ENCODE measurements at regions not wholly inside any gene's neighbourhood (a gene's known extent, or its start where the extent isn't known, plus 50 kb on each side); places are given as distances from the start of the nearest gene placed in this dataset.

DNA sequence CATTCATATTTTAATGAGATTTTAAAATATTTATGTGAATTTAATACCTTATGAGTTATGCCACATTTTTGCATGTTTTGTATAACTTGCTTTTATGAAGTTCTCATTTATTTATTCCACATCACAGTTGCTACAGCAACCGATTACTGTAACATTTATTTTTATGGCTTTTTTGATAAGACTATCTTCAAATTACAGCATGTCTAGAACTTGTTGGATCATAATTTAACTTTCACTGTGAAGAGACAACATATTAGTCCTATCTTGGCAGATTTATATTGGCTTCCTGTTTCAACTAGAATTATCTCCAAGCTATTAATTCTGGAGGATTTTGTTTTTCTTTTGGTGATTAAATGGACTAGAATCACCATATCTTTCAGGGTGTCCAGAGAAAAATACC is 793.7 kb upstream of the SLITRK5 start:
- TF ChIP-seq, protein P1, sequence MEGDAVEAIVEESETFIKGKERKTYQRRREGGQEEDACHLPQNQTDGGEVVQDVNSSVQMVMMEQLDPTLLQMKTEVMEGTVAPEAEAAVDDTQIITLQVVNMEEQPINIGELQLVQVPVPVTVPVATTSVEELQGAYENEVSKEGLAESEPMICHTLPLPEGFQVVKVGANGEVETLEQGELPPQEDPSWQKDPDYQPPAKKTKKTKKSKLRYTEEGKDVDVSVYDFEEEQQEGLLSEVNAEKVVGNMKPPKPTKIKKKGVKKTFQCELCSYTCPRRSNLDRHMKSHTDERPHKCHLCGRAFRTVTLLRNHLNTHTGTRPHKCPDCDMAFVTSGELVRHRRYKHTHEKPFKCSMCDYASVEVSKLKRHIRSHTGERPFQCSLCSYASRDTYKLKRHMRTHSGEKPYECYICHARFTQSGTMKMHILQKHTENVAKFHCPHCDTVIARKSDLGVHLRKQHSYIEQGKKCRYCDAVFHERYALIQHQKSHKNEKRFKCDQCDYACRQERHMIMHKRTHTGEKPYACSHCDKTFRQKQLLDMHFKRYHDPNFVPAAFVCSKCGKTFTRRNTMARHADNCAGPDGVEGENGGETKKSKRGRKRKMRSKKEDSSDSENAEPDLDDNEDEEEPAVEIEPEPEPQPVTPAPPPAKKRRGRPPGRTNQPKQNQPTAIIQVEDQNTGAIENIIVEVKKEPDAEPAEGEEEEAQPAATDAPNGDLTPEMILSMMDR (IDR thresholded peaks at IDR 0.05): no peak
- H3K9me3 ChIP-seq: no peaks in the 10 kb centered on the region
- no peaks in the 10 kb centered on the region for H3K36me3 ChIP-seq
- H3K4me1 ChIP-seq: no peaks in the 10 kb centered on the region
- no peaks in the 10 kb centered on the region for H3K27me3 ChIP-seq
- no peak overlapping the region for H3K4me3 ChIP-seq
- DNase-seq: no peak
- intact Hi-C loops (cut with DNase I): no loop called here
- H3K9ac ChIP-seq (ENCODE audit: low read depth in 2 of 2, low read length in 2 of 2): no peak overlapping the region
- no peak overlapping the region for H3K27ac ChIP-seq

DNA sequence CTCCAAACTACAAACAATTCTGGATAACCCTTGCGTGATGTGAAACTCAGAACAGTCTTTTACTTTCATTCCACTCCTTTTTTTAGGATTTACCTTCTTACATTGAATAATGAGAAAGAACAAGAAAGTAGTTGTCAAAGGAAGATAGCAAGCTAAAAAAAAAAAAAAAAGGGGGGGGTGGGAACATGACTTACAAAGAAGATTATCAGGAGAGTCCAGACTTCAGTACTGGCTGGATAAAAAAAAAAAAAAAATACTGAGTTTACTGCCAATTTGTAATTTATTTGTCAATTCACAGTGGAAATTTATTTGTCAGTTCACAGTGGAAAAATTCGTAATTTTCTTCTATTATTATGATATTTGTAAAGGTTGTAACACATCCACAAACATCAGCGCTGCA is 792.4 kb upstream of the SLITRK5 start:
- intact Hi-C loops (cut with DNase I): no loop called here
- H3K9me3 ChIP-seq: no peaks in the 10 kb centered on the region
- TF ChIP-seq, protein P1 (IDR thresholded peaks at IDR 0.05): no peak
- no peaks in the 10 kb centered on the region for H3K4me1 ChIP-seq
- no peaks in the 10 kb centered on the region for H3K27me3 ChIP-seq
- H3K4me3 ChIP-seq: no peak overlapping the region
- no peak for DNase-seq
- no peak overlapping the region for H3K27ac ChIP-seq
- H3K9ac ChIP-seq (ENCODE audit: low read depth in 2 of 2, low read length in 2 of 2): no peak overlapping the region
- H3K36me3 ChIP-seq: no peaks in the 10 kb centered on the region

DNA sequence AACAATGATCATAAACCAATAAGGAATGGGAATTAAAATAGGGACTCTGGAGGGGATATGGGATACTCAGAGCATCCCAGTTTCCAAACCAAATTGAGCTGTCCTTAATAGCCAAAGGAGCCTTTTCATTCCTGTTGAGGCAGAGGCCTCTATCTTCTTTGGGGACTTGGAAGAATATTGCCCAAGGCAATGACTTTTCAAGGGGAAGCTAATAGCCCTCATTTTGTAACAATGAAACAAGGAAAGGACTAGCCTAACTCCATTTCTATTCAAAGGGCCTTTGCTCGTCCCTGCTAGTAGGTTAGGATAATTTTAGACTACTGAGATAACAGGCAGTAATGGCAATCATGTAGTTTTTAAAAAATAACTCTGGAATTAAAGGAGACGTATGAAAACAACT is 789.8 kb upstream of the SLITRK5 start:
- no peak overlapping the region for H3K27ac ChIP-seq
- no peaks in the 10 kb centered on the region for H3K4me1 ChIP-seq
- no peaks in the 10 kb centered on the region for H3K9me3 ChIP-seq
- H3K36me3 ChIP-seq: no peaks in the 10 kb centered on the region
- H3K4me3 ChIP-seq: no peak overlapping the region
- H3K9ac ChIP-seq (ENCODE audit: low read depth in 2 of 2, low read length in 2 of 2): no peak overlapping the region
- H3K27me3 ChIP-seq: no peaks in the 10 kb centered on the region
- TF ChIP-seq, protein P1 (IDR thresholded peaks at IDR 0.05): no peak
- DNase-seq: no peak
- intact Hi-C loops (cut with DNase I): no loop called here

DNA sequence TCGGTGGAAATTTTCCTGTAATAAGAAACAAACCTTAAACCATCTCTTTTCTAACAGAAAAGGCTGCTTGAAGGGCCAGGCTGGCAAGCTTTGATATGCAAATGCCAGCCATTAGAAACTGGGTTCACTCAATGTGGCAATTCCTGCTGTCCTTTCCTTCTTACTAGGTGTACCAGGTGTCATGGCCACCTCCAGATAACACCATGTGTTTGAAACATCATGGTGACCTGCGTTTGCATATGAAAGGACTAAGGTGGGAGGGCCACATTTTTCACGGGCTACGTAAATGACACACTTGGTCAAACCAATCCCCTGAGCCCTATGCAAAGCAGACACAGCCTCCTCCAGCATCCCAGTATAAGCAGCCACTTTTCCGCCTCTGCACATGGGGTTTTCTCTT is 789.1 kb upstream of the SLITRK5 start:
- Histone ChIP-seq H3K27ac (no peak overlapping the region), H3K27me3 (no peaks in the 10 kb centered on the region), H3K36me3 (no peaks in the 10 kb centered on the region), H3K9ac (ENCODE audit: low read depth in 2 of 2, low read length in 2 of 2) (no peak overlapping the region), H3K4me1 (no peaks in the 10 kb centered on the region), H3K9me3 (no peaks in the 10 kb centered on the region), H3K4me3 (no peak overlapping the region)
- TF ChIP-seq, protein P1 (IDR thresholded peaks at IDR 0.05): no peak
- intact Hi-C loops (cut with DNase I): no loop called here
- DNase-seq: no peak

DNA sequence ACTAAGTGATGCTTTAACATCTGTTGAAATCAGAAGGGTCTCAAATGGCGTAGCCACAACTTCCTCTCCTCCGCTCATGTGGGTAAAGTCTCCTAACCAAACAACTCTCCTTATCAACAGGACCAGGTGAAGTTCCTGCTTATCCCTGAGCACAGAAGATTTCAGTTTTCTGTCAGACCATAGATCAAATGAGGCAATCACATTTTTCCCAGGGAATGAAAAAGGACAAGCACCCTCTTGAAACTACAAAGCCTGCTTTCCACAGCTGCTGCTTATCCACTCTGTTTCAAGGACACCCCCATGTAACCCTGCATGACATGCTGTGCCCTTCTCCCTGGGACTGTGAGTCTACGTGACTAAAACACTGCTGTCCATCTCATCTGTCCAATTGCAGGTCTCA is 788.3 kb upstream of the SLITRK5 start:
- Histone ChIP-seq H3K4me3 (no peak overlapping the region), H3K9me3 (no peaks in the 10 kb centered on the region), H3K27me3 (no peaks in the 10 kb centered on the region), H3K9ac (ENCODE audit: low read depth in 2 of 2, low read length in 2 of 2) (no peak overlapping the region), H3K4me1 (no peaks in the 10 kb centered on the region), H3K27ac (no peak overlapping the region), H3K36me3 (no peaks in the 10 kb centered on the region)
- DNase-seq: no peak
- intact Hi-C loops (cut with DNase I): no loop called here
- TF ChIP-seq, protein P1 (IDR thresholded peaks at IDR 0.05): no peak

DNA sequence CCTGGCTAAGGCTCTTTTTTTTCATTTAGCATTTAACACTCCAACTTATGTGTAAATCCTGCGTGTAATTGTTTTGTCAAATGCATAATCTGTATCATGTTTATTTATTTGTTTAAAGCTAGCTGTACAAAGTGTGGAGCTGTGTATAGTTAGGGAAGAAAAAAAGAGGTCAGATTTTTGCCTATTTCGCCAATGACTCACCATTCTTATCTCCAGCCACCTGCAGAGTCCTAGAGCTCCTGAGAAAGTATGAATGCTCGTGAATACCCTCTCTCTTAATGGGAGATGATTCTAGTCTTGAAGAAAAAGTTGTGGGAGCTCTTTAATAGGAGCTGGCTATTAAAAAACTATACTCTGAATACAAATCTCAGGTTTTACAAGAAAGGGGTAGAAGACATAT is 778.8 kb upstream of the SLITRK5 start:
- intact Hi-C loops (cut with DNase I): no loop called here
- no peaks in the 10 kb centered on the region for H3K9me3 ChIP-seq
- H3K4me3 ChIP-seq: no peak overlapping the region
- H3K4me1 ChIP-seq: no peaks in the 10 kb centered on the region
- no peak overlapping the region for H3K27ac ChIP-seq
- TF ChIP-seq, protein P1 (IDR thresholded peaks at IDR 0.05): no peak
- DNase-seq: no peak
- no peak overlapping the region for H3K9ac ChIP-seq (ENCODE audit: low read depth in 2 of 2, low read length in 2 of 2)
- no peaks in the 10 kb centered on the region for H3K27me3 ChIP-seq
- H3K36me3 ChIP-seq: no peaks in the 10 kb centered on the region

Data from colonic mucosa (tissue), 4 donors.